Suppressor macrophage treated with lipopolysaccharide for 1 hour (primary cell): ENCODE measurements at regions not wholly inside any gene's neighbourhood (a gene's known extent, or its start where the extent isn't known, plus 50 kb on each side); places are given as distances from the start of the nearest gene placed in this dataset.

Experiments used
- DNase-seq, 3 donors: peaks; one replicate each; pipeline ENCODE4 v3.0.0-alpha.2; 2020 to 2022

DNA sequence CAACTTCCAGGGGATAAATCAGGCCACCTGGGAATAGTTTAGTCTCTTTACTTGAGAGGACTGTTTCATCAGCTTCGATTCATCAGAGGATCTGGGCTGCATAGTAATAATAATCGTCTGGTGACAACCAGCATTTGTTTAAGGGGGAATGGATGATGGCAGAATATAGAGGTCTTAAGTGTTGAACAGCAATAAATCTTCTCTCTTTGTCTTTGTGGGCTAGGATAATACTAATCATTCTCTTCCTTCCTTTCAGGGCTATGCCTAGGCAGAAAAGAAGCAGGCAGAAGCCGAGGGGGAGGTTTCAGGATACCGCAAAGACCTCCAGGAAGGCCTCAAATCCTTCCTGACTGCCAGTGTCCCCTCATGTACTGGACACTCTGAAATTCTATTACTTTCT, 150.4 kb upstream of the GAREM1 start:
- DNase-seq: no peak

DNA sequence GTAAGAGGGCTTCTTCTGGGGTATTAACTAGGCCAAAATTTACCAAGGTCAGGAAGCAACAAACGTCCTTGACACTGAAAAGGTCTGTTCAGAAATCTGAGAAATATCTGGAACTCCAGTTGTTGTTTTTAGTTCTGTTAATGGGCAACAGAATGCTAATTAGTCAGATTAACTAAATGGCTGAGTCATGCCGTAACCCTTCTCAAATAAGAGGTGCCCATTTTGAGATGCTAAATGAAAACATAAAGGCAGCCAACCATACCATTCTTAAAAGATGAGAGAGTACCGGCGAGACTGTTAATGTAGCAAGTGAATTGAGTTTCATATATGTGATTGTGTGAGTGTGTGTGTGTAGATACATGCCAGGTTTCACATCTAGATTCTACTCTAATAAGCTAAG, 147.9 kb upstream of the GAREM1 start:
- DNase-seq: no peak

DNA sequence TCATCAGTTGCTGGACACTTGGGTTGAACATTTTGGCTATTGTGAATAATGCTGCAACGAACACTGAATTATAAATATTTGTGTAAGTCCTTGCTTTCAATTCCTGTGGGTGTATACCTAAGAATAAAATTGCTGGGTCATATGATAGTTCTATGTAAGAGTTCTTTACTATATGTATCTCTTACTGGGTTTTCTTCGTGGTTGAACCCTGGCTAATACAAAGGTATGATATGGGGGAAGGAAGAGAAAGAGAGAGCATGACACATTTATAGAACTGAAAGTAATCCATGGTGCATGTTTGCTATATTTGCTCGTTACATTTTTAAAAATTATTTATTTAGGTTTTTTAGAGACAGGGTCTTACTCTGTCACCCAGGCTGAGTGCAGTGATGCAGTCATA, 143.1 kb upstream of the GAREM1 start:
- DNase-seq: no peak

- no peak for DNase-seq
These were observed 142.0 kb upstream of the GAREM1 start for GRCh38 chr18:32612651-32613050.

GRCh38 chr18:32610176-32610575, 139.5 kb upstream of the GAREM1 start:
- DNase-seq: no peak

DNA sequence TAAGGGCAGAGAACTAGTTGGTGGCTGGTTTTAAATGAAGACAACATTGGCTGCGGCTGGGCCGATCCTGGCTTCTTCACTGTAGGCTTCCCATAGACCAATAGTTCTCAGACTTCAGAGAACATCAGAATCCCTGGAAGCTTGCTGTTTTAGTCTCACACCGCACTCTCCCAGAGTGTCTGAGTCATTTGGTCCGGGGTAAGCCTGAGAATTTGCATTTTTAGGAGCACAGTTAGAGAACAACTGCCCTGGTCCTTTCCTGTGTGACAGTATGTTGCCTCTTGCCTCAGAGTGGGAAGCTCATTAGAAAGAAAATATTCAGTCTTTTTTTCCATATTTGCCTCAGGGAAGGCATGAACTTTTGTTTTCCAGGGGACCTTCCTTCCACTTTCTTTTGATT, 137.1 kb upstream of the GAREM1 start:
- no peak for DNase-seq

DNA sequence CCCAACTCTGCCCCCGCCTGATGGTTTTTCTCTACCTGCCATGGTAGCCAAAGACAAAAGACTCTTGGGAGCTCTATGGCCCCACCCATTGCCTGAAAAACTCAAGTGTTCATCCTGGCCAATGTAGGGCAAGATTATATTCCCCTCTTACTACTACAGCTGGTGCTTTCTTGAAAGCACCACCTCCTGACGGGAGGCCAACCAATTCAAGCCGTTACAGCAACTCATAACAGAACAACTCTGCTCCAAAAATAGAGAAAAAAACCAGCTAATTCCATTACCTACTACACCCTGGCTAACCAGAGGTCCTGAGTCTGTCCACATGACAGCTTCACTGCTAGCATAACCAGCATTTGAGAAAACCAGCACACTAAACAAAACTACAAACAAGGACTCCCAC, 127.5 kb upstream of the GAREM1 start:
- DNase-seq: no peak

- no peak for DNase-seq
These were observed 125.8 kb upstream of the GAREM1 start for GRCh38 chr18:32596501-32596900.

GRCh38 chr18:32595832-32596231, 125.2 kb upstream of the GAREM1 start:
- DNase-seq: no peak

DNA sequence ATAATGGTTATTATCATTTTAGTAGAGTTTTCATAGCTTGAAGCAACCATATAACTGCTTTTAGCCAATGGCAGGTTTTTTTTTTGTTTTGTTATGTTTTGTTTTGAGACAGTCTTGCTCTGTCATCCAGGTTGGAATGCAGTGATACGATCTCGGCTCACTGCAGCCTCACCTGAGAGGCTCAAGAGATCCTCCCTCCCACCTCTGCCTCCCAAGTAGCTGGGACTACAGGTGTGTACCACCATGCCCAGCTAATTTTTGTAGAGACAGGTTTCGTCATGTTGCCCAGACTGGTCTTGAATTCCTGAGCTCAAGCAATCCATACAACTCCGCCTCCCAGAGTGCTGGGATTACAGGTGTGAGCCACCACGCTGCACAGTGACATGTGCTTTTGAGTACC, 117.5 kb upstream of the GAREM1 start:
- no peak for DNase-seq

GRCh38 chr18:32583431-32583830, 112.7 kb upstream of the GAREM1 start:
- no peak for DNase-seq

GRCh38 chr18:32582455-32582854, 111.8 kb upstream of the GAREM1 start:
- no peak for DNase-seq

- DNase-seq: no peak
These were observed 106.9 kb upstream of the GAREM1 start for GRCh38 chr18:32577561-32577960.

- no peak for DNase-seq
These were observed 105.7 kb upstream of the GAREM1 start for GRCh38 chr18:32576296-32576916.

GRCh38 chr18:32566960-32567359, 96.3 kb upstream of the GAREM1 start:
- no peak for DNase-seq

DNA sequence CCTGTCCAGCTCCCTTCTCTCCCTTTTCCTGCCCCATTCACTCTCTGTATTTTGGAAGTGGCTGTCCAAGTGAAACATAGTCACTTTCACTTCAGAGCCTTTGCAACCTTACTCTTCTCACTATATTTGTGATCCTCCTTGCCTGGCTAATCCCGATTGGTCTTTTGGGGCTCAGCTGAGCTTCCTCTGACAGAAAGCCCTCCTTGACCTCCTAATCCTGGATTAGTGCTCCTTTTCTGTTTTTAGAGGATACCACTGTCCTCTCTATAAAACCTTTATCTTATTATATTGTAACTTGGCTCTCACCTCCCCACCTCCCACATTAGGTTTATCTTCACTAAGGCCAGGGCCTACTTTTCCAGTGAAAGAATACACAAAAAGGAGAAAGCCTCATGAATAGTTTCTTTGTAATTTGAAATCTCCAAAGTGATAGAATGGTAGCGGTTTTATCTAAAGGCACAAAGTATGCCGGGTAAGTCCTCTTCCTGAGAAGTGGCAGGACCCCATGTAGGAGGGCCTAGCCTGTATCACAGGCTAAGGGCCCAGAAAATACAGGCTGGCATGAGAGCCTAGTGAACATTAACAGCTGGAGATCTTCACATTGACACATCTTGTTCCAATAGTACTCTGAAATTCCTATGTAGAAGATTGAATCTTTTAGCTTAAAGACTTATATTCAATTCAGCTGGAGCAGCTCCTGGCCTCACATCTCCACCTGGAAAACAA, 83.1 kb upstream of the GAREM1 start:
- no peak for DNase-seq

DNA sequence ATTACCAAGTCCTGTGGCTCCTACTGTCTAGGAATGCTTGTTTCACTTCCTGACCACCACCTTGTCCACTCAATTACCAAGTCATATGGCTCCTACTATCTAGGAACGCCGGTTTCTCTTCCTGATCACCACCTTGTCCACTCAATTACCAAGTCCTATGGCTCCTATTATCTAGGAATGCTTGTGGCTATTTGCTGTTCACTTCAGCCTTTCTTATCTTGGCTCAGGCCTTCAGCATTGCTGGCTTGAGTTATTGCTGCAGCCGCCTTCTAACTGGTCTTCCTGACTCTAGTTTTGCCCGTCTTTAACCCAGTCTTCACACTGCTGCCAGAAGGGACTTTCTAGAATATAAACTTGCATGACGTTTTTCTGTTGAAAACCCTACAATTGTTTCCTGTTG, 82.5 kb upstream of the GAREM1 start:
- DNase-seq: no peak

GRCh38 chr18:32552421-32553030, 81.8 kb upstream of the GAREM1 start:
- peak; percentile 75 to 80 (median 77) for DNase-seq

DNA sequence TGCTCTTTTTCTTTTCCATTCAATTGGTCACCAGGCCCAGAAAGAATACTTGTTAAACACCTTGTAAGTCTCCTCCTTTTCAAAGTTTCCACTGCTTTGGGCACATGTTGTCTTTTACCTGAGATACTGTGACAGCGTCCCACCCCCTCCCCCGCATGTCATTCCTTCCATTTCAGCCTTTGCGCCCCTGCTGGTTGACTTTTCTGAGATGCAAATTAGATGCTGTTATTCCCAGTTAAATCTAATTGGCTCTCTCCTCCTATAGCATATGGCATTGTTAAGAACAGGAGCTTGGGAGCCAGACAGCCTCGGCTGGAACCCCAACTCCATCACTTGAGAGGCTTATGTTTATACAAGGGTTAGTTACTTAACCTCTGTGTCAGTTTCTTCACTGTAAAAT, 80.3 kb upstream of the GAREM1 start:
- DNase-seq: no peak

DNA sequence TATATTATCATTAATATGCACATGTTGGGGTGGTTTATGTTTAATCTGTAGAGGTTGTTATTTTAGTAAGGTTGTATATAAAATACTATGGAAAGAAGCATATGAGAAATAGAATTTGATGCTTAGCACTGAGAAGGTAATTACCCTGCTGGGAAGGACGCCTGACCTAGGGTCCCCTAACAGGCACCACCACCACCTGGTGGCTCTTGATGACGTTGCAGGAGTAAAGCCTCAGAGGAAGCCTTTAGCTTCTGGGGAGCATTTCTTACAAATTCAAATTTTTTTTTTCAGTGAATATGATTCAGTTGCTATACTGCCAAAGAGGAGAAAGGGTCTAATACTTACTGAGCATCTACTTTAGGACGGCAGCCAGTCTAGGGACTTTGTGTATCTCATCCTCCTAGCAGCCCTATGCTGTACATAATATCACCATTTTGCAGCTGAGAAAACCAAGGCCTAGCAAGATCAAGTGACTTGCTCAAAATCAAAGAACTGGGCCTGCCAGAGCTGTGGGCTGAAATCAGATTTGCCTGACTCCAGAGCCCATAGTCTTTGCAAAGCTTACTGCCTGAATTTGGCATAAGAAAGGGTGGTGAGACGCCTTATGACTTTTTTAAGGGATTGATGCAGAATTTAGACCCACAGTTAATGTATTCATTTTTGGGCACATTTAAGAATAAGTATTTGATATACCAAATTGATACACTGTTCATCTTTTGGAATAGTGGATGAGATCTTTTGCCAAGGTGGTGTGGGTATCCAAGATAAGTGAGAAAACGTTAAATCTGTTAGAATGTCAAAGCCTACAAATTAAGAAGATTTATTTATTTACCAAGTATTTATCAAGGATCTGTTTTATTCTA, 78.8 kb upstream of the GAREM1 start:
- peak; percentile 41 to 56 (median 47) for DNase-seq

DNA sequence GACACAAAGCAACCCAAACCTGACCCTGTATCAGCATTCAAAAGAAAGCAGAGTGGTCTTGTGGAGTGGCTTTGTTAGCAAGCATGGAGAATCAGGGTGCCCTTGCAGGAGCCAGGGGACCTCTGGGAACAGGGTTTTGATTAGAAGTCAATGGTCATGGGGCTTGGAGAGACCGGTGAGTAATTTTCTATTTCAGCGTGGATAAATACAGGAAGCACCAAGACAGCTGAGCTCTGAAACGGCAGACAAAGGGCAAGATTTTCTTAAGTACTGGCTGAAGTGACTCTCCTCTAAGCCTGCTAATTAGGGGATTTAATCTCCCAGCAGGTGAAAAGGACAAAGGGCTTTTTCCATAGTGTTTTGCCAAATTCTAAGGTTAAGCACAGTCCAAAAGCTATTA, 78.0 kb upstream of the GAREM1 start:
- peak in 1 of 3 donors; percentile 4 for DNase-seq

GRCh38 chr18:32545631-32546030, 74.9 kb upstream of the GAREM1 start:
- DNase-seq: no peak

DNA sequence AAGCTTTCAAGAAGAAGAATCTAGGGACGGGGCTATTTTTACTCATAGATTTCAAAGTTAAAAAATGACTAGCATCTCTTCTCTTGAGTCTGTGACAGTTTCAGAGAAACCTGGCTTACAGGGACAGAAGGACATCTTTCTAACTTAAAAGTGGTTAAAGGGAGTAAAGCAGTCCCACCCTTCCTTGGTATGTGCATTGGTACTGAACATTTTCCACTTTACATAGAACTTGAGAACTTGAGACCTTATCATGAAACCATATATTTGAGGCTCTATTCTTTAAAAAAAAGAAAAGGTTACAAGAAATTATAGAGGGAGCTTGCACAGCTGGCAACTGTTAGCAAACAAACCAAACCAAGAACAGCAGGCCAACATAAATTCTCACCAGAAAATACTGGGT, 73.4 kb upstream of the GAREM1 start:
- no peak for DNase-seq
